HG03469 (cell line): ENCODE measurements at regions not wholly inside any gene's neighbourhood (a gene's known extent, or its start where the extent isn't known, plus 50 kb on each side); places are given as distances from the start of the nearest gene placed in this dataset.
A peak's percentile ranks its signal among the peaks of the same experiment; 100 is the strongest.

Experiments
- ATAC-seq: cut with Tn5 transposase; IDR thresholded peaks from one replicate; pipeline ENCODE4 v1.9.1; 2021; ENCODE audit warnings: mild to moderate bottlenecking, moderate library complexity, moderate number of reproducible peaks; ENCODE audit not compliant: unreplicated experiment

- ATAC-seq, result no peak
These were observed 209.8 kb downstream of the TPBG start for GRCh38 chr6:82573254-82573972.

GRCh38 chr6:82576284-82576683, 212.7 kb downstream of the TPBG start:
- ATAC-seq, result no peak

GRCh38 chr6:82584194-82584695, 220.6 kb downstream of the TPBG start:
- no peak for ATAC-seq

GRCh38 chr6:82584856-82585255, 221.2 kb downstream of the TPBG start:
- no peak for ATAC-seq

GRCh38 chr6:82588020-82588419, 224.4 kb downstream of the TPBG start:
- ATAC-seq, result no peak

- ATAC-seq, result no peak
These were observed 225.3 kb downstream of the TPBG start for GRCh38 chr6:82588859-82589412.

GRCh38 chr6:82589509-82590206, 226.0 kb downstream of the TPBG start:
- peak; percentile 84 for ATAC-seq

GRCh38 chr6:82597201-82597600, 233.6 kb downstream of the TPBG start:
- ATAC-seq, result no peak

- ATAC-seq, result no peak
These were observed 239.2 kb downstream of the TPBG start for GRCh38 chr6:82602776-82603175.

GRCh38 chr6:82603871-82604270, 240.3 kb downstream of the TPBG start:
- ATAC-seq, result no peak

GRCh38 chr6:82607998-82608725, 244.5 kb downstream of the TPBG start:
- no peak for ATAC-seq

GRCh38 chr6:82608781-82609180, 245.2 kb downstream of the TPBG start:
- no peak for ATAC-seq

GRCh38 chr6:82611751-82612150, 248.1 kb downstream of the TPBG start:
- no peak for ATAC-seq

- ATAC-seq, result no peak
These were observed 248.9 kb downstream of the TPBG start for GRCh38 chr6:82612475-82613039.

GRCh38 chr6:82614518-82614917, 250.9 kb downstream of the TPBG start:
- no peak for ATAC-seq

- ATAC-seq, result no peak
These were observed 252.9 kb downstream of the TPBG start for GRCh38 chr6:82616386-82617028.

- no peak for ATAC-seq
These were observed 254.0 kb downstream of the TPBG start for GRCh38 chr6:82617648-82618047.

GRCh38 chr6:82619573-82619972, 256.0 kb downstream of the TPBG start:
- no peak for ATAC-seq

GRCh38 chr6:82622461-82622860, 258.8 kb downstream of the TPBG start:
- no peak for ATAC-seq

- no peak for ATAC-seq
These were observed 260.6 kb downstream of the TPBG start for GRCh38 chr6:82624251-82624650.
